Ishikawa (cell line): ENCODE measurements at regions not wholly inside any gene's neighbourhood (a gene's known extent, or its start where the extent isn't known, plus 50 kb on each side); places are given as distances from the start of the nearest gene placed in this dataset.

Experiments used
- CEBPB ChIP-seq: IDR thresholded peaks from 2 replicates; pipeline ENCODE4 v1.6.1; 2012
- EGR1 ChIP-seq: IDR thresholded peaks from 2 replicates; pipeline ENCODE4 v1.6.1; 2012
- EP300 ChIP-seq: IDR thresholded peaks from 2 replicates; pipeline ENCODE4 v1.6.1; 2012; ENCODE audit warnings: borderline replicate concordance
- RAD21 ChIP-seq: IDR thresholded peaks from 2 replicates; pipeline ENCODE4 v1.6.1; 2012; ENCODE audit warnings: low read depth
- REST ChIP-seq: IDR thresholded peaks from 2 replicates; pipeline ENCODE4 v1.6.1; 2012; ENCODE audit warnings: low read depth, mild to moderate bottlenecking
- TAF1 ChIP-seq: IDR thresholded peaks from 2 replicates; pipeline ENCODE4 v1.6.1; 2012; ENCODE audit warnings: low read depth, mild to moderate bottlenecking
- TCF12 ChIP-seq: IDR thresholded peaks from 2 replicates; pipeline ENCODE4 v1.6.1; 2012; ENCODE audit warnings: low read depth
- TEAD4 ChIP-seq: IDR thresholded peaks from 2 replicates; pipeline ENCODE4 v1.6.1; 2012
- YY1 ChIP-seq: IDR thresholded peaks from 2 replicates; pipeline ENCODE4 v1.6.1; 2012; ENCODE audit warnings: low read depth
- TF ChIP-seq, protein P1 (sequence below): IDR thresholded peaks from 2 replicates; pipeline ENCODE4 v1.6.1; 2012
- TF ChIP-seq, protein P2 (sequence below): IDR thresholded peaks from 2 replicates; pipeline ENCODE4 v1.6.1; 2012

DNA sequence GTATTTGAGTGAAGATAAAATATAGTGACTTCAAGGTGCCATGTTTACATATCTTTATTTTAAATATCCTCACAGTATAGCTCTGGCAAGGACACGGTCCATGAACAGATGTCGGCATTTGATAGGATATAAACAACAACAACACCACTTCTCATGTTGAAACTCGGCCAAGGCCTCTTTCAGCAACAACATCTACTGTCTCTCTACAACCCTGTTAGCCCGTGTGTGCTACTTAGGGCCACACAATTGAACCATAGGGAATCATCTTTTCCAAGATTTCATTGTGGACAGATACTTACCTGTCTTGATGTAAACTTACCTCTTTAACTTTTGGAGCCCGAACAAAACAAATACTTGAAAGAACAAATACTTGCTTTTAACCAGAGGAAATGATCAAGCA is 168.7 kb upstream of the SSTR1 start:
- TF ChIP-seq, protein P1, sequence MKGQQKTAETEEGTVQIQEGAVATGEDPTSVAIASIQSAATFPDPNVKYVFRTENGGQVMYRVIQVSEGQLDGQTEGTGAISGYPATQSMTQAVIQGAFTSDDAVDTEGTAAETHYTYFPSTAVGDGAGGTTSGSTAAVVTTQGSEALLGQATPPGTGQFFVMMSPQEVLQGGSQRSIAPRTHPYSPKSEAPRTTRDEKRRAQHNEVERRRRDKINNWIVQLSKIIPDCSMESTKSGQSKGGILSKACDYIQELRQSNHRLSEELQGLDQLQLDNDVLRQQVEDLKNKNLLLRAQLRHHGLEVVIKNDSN = no peak
- TF ChIP-seq TEAD4 = no peak
- no peak for TF ChIP-seq EP300
- no peak for TF ChIP-seq REST
- TF ChIP-seq TAF1 = no peak
- no peak for TF ChIP-seq CEBPB
- TF ChIP-seq EGR1 = no peak
- TF ChIP-seq, protein P2, sequence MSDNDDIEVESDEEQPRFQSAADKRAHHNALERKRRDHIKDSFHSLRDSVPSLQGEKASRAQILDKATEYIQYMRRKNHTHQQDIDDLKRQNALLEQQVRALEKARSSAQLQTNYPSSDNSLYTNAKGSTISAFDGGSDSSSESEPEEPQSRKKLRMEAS = no peak
- no peak for TF ChIP-seq RAD21
- TF ChIP-seq YY1 = no peak
- no peak for TF ChIP-seq TCF12
